ENCODE measurements at regions not wholly inside any gene's neighbourhood (a gene's known extent, or its start where the extent isn't known, plus 50 kb on each side); places are given as distances from the start of the nearest gene placed in this dataset.

DNA sequence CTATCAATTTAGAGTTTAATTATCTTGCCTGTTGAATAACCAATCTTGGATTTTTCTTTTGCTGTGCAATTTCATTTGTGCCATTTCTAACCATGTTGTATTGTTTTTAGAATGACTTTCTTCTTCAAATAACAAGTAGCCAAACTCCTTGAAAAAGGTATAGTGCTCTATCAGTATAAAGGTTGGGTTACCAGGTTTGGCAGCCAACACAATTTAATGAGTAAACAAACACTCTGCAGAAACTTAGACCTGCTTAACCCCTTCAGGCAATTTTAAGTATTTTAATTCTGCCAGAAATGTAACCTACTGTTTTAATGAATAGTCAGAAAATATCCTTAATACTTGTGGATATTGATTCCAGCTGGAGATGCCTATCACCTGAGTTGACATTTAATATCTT lies 299.8 kb downstream of the ARL4A start:
- TF ChIP-seq POLR2A (IDR thresholded peaks at IDR 0.05) = no peak
- TF ChIP-seq, protein P1, sequence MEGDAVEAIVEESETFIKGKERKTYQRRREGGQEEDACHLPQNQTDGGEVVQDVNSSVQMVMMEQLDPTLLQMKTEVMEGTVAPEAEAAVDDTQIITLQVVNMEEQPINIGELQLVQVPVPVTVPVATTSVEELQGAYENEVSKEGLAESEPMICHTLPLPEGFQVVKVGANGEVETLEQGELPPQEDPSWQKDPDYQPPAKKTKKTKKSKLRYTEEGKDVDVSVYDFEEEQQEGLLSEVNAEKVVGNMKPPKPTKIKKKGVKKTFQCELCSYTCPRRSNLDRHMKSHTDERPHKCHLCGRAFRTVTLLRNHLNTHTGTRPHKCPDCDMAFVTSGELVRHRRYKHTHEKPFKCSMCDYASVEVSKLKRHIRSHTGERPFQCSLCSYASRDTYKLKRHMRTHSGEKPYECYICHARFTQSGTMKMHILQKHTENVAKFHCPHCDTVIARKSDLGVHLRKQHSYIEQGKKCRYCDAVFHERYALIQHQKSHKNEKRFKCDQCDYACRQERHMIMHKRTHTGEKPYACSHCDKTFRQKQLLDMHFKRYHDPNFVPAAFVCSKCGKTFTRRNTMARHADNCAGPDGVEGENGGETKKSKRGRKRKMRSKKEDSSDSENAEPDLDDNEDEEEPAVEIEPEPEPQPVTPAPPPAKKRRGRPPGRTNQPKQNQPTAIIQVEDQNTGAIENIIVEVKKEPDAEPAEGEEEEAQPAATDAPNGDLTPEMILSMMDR (IDR thresholded peaks at IDR 0.05) = no peak
